ENCODE measurements at regions not wholly inside any gene's neighbourhood (a gene's known extent, or its start where the extent isn't known, plus 50 kb on each side); places are given as distances from the start of the nearest gene placed in this dataset.
"Not testable (repeated sequence)": the region's sequence is repeated elsewhere in the genome, so short reads cannot be mapped to it uniquely, and the experiment has no call there.

GRCh38 chr3:151552589-151552988 is 91.7 kb upstream of the IGSF10 start:
- no peak for DNase-seq

GRCh38 chr3:151550642-151551041 is 89.8 kb upstream of the IGSF10 start:
- DNase-seq: no peak

- DNase-seq: no peak
Observed at GRCh38 chr3:151550025-151550618, 89.3 kb upstream of the IGSF10 start.

- peak; percentile 34 for DNase-seq
Observed at GRCh38 chr3:151548195-151548594, 87.3 kb upstream of the IGSF10 start.

GRCh38 chr3:151544164-151544548 is 83.3 kb upstream of the IGSF10 start:
- no peak for DNase-seq

GRCh38 chr3:151541178-151541577 is 80.3 kb upstream of the IGSF10 start:
- no peak for DNase-seq

GRCh38 chr3:151539599-151539998 is 78.7 kb upstream of the IGSF10 start:
- no peak for DNase-seq

GRCh38 chr3:151538456-151539393 is 77.9 kb upstream of the IGSF10 start:
- peak; percentile 94 for DNase-seq

- no peak for DNase-seq
Observed at GRCh38 chr3:151537726-151538125, 76.9 kb upstream of the IGSF10 start.

- DNase-seq: no peak
Observed at GRCh38 chr3:151526757-151527156, 65.9 kb upstream of the IGSF10 start.

- DNase-seq: no peak
Observed at GRCh38 chr3:151520105-151520504, 59.2 kb upstream of the IGSF10 start.

GRCh38 chr3:151511433-151511832 is 50.6 kb upstream of the IGSF10 start:
- DNase-seq: not testable (repeated sequence)

Data from NCI-H2171 treated with DMSO at 0.1 percent for 48 hours (cell line).